H1 (cell line): ENCODE measurements at regions not wholly inside any gene's neighbourhood (a gene's known extent, or its start where the extent isn't known, plus 50 kb on each side); places are given as distances from the start of the nearest gene placed in this dataset.

ENCODE experiments used
- BRCA1 ChIP-seq: IDR thresholded peaks from 2 replicates; pipeline ENCODE4 v1.6.1; 2012; ENCODE audit warnings: low read depth, low read length, improper control_type of control experiment
- E2F6 ChIP-seq: IDR thresholded peaks from 2 replicates; pipeline ENCODE4 v1.6.1; 2012; ENCODE audit warnings: inconsistent platforms
- EGR1 ChIP-seq: IDR thresholded peaks from 2 replicates; pipeline ENCODE4 v1.6.1; 2011; ENCODE audit warnings: low read depth, low read length, borderline replicate concordance
- EP300 ChIP-seq, 2 experiments: IDR thresholded peaks; 1 replicate in 1 of 2; 2 replicates in 1 of 2; pipeline ENCODE4 v1.6.1; 2011 to 2012; ENCODE audit warnings: low read depth in 2 of 2, low read length in 2 of 2, mild to moderate bottlenecking in 2 of 2, borderline replicate concordance in 1 of 2, inconsistent platforms in 1 of 2, moderate library complexity in 1 of 2
- RFX5 ChIP-seq: IDR thresholded peaks from 2 replicates; pipeline ENCODE4 v1.6.1; 2011; ENCODE audit warnings: low read depth, low read length, improper control_type of control experiment, borderline replicate concordance
- SRF ChIP-seq: IDR thresholded peaks from 2 replicates; pipeline ENCODE4 v1.6.1; 2011; ENCODE audit warnings: mild to moderate bottlenecking, low read depth, low read length, moderate library complexity
- USF2 ChIP-seq: IDR thresholded peaks from 2 replicates; pipeline ENCODE4 v1.6.1; 2011; ENCODE audit warnings: low read length, improper control_type of control experiment
- YY1 ChIP-seq: IDR thresholded peaks from 2 replicates; pipeline ENCODE4 v1.6.1; 2011; ENCODE audit warnings: low read depth, mild to moderate bottlenecking, low read length

- no peak for TF ChIP-seq BRCA1
- no peak for TF ChIP-seq YY1
- TF ChIP-seq E2F6: no peak
- TF ChIP-seq SRF: no peak
- TF ChIP-seq USF2: no peak
- TF ChIP-seq EGR1: no peak
- TF ChIP-seq EP300 (IDR thresholded peaks at IDR 0.05; ENCODE audit: borderline replicate concordance in 1 of 2, low read depth in 2 of 2, low read length in 2 of 2): no peak
- TF ChIP-seq RFX5: no peak
Measured at GRCh38 chr9:108291586-108291932, 564.2 kb downstream of the ACTL7B start (continued).
